GM12875 (cell line): ENCODE measurements at regions not wholly inside any gene's neighbourhood (a gene's known extent, or its start where the extent isn't known, plus 50 kb on each side); places are given as distances from the start of the nearest gene placed in this dataset.

Experiments used
- H3K4me3 ChIP-seq: one replicate; pipeline ENCODE4 v1.5.1; 2011; ENCODE audit warnings: low read depth, low read length, control low read depth
- CTCF ChIP-seq: IDR thresholded peaks from 2 replicates; pipeline ENCODE4 v1.5.1; 2011; ENCODE audit warnings: low read depth, mild to moderate bottlenecking, control low read depth, inconsistent platforms, low read length, moderate library complexity, borderline replicate concordance; ENCODE audit not compliant: insufficient read depth

GRCh38 chr3:139117136-139117675 lies 72.5 kb upstream of the PRR23C start:
- TF ChIP-seq CTCF = no peak
- H3K4me3 ChIP-seq = no peak overlapping the region

GRCh38 chr3:139117883-139118760 lies 73.4 kb upstream of the PRR23C start:
- TF ChIP-seq CTCF = no peak
- no peak overlapping the region for H3K4me3 ChIP-seq

- no peak overlapping the region for H3K4me3 ChIP-seq
- no peak for TF ChIP-seq CTCF
These were observed 74.1 kb upstream of the PRR23C start for GRCh38 chr3:139118835-139119234.

- no peak overlapping the region for H3K4me3 ChIP-seq
These were observed 74.8 kb upstream of the PRR23C start for GRCh38 chr3:139119331-139120025.

GRCh38 chr3:139120086-139121056 lies 75.7 kb upstream of the PRR23C start:
- H3K4me3 ChIP-seq = no peak overlapping the region
- TF ChIP-seq CTCF = no peak

More at GRCh38 chr3:139119331-139120025, 74.8 kb upstream of the PRR23C start:
- no peak for TF ChIP-seq CTCF

- TF ChIP-seq CTCF = no peak
These were observed 77.0 kb upstream of the PRR23C start for GRCh38 chr3:139121513-139122220.

More at GRCh38 chr3:139121513-139122220, 77.0 kb upstream of the PRR23C start:
- H3K4me3 ChIP-seq = no peak overlapping the region
